C4-2B (cell line): ENCODE measurements at regions not wholly inside any gene's neighbourhood (a gene's known extent, or its start where the extent isn't known, plus 50 kb on each side); places are given as distances from the start of the nearest gene placed in this dataset.
"Not testable (repeated sequence)": the region's sequence is repeated elsewhere in the genome, so short reads cannot be mapped to it uniquely, and the experiment has no call there.

ENCODE experiments used
- ZFX ChIP-seq: fragments of 450-650 bp; IDR thresholded peaks from 2 replicates; pipeline ENCODE4 v1.6.1; 2017
- TF ChIP-seq, protein P1 (sequence below): fragments of 450-650 bp; conservative IDR thresholded peaks from 2 replicates; pipeline ENCODE4 v1.5.1; 2017; ENCODE audit warnings: mild to moderate bottlenecking

GRCh38 chr5:3147405-3147804 lies 395.9 kb upstream of the IRX2 start:
- TF ChIP-seq, protein P1, sequence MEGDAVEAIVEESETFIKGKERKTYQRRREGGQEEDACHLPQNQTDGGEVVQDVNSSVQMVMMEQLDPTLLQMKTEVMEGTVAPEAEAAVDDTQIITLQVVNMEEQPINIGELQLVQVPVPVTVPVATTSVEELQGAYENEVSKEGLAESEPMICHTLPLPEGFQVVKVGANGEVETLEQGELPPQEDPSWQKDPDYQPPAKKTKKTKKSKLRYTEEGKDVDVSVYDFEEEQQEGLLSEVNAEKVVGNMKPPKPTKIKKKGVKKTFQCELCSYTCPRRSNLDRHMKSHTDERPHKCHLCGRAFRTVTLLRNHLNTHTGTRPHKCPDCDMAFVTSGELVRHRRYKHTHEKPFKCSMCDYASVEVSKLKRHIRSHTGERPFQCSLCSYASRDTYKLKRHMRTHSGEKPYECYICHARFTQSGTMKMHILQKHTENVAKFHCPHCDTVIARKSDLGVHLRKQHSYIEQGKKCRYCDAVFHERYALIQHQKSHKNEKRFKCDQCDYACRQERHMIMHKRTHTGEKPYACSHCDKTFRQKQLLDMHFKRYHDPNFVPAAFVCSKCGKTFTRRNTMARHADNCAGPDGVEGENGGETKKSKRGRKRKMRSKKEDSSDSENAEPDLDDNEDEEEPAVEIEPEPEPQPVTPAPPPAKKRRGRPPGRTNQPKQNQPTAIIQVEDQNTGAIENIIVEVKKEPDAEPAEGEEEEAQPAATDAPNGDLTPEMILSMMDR = not testable (repeated sequence)
- not testable (repeated sequence) for TF ChIP-seq ZFX
